NCI-H2107 treated with DMSO at 0.1 percent for 48 hours (cell line): ENCODE measurements at regions not wholly inside any gene's neighbourhood (a gene's known extent, or its start where the extent isn't known, plus 50 kb on each side); places are given as distances from the start of the nearest gene placed in this dataset.

ENCODE experiments used
- DNase-seq: peaks from one replicate; lab custom pipeline; 2025; ENCODE audit not compliant: unreplicated experiment; lab: John Stamatoyannopoulos, UW

- no peak for DNase-seq
Measured at GRCh38 chr2:65485839-65486238, 53.4 kb upstream of the SPRED2 start.

- no peak for DNase-seq
Measured at GRCh38 chr2:65483763-65484162, 51.4 kb upstream of the SPRED2 start.

- no peak for DNase-seq
Measured at GRCh38 chr2:65482971-65483370, 50.6 kb upstream of the SPRED2 start.
